Suprapubic skin (tissue), 4 donors: ENCODE measurements at regions not wholly inside any gene's neighbourhood (a gene's known extent, or its start where the extent isn't known, plus 50 kb on each side); places are given as distances from the start of the nearest gene placed in this dataset.
"Not testable (repeated sequence)": the region's sequence is repeated elsewhere in the genome, so short reads cannot be mapped to it uniquely, and the experiment has no call there.

Experiments
- DNase-seq, 2 donors: peaks; one replicate each; pipeline ENCODE4 v3.0.0-alpha.2; 2019; ENCODE audit warnings: low spot score in 2 of 2
- H3K27ac ChIP-seq: fragments of 200-600 bp; sonication (generic); one replicate; pipeline ENCODE4 v1.5.1; 2019
- H3K27me3 ChIP-seq: fragments of 200-600 bp; sonication (generic); one replicate; pipeline ENCODE4 v1.5.1; 2019
- H3K36me3 ChIP-seq: fragments of 200-600 bp; sonication (generic); one replicate; pipeline ENCODE4 v1.5.1; 2019
- H3K4me1 ChIP-seq: fragments of 200-600 bp; sonication (generic); one replicate; pipeline ENCODE4 v1.5.1; 2019
- H3K4me3 ChIP-seq: fragments of 200-600 bp; sonication (generic); one replicate; pipeline ENCODE4 v1.5.1; 2019; ENCODE audit warnings: mild to moderate bottlenecking
- H3K9me3 ChIP-seq: fragments of 200-600 bp; sonication (generic); one replicate; pipeline ENCODE4 v1.5.1; 2019
- EP300 ChIP-seq: sonication (generic); formaldehyde crosslinking; IDR thresholded peaks from one replicate; pipeline ENCODE4 v1.6.1; 2017; ENCODE audit warnings: antibody characterized with exemption
- POLR2A ChIP-seq, 2 donors: fragments of 450-650 bp; IDR thresholded peaks; one replicate each; pipeline ENCODE4 v1.6.1; 2017; ENCODE audit warnings: antibody characterized with exemption in 2 of 2, mild to moderate bottlenecking in 2 of 2, moderate library complexity in 2 of 2
- POLR2AphosphoS5 ChIP-seq, 3 donors: sonication (generic); formaldehyde crosslinking; IDR thresholded peaks; one replicate each; pipeline ENCODE4 v1.6.1; 2017; ENCODE audit warnings: antibody characterized with exemption in 3 of 3
- WGBS: methylation state at CpG from one replicate; pipeline ENCODE4 v1.1.5; 2018; 5-methylcytosine and 5-hydroxymethylcytosine counted together
- TF ChIP-seq, protein P1 (sequence below), 2 donors: fragments of 200-600 bp in 1 of 2; fragments of 450-650 bp in 1 of 2; sonication (generic) in 1 of 2; IDR thresholded peaks; one replicate each; pipeline ENCODE4 v1.5.1; 2016 to 2019; ENCODE audit warnings: antibody characterized with exemption in 2 of 2, mild to moderate bottlenecking in 1 of 2, moderate library complexity in 1 of 2

DNA sequence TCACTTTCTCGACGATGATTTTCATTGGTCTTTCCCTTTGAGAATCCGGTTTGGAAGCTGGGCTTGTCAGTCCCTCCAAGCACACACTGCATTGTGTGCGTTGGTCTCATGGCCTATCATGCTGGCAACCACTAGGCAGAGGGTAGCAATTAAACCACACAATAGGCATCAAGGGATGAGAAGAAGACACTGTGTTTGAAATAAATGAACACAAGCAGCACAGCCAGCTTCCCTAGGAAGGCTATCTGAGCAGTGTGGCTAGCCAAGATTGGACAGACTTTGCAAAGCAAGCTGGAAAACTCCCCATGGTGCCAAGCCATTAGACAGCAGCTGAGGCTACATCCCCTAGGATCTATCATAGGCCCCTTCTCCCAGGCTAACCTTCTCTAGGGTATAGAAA is 288.7 kb downstream of the NUF2 start:
- WGBS = 95% methylated on average over 4 of the region's 4 CpGs
- TF ChIP-seq POLR2AphosphoS5 (IDR thresholded peaks at IDR 0.05) = no peak
- TF ChIP-seq EP300 = no peak
- no peak for TF ChIP-seq POLR2A (IDR thresholded peaks at IDR 0.05)
- TF ChIP-seq, protein P1, sequence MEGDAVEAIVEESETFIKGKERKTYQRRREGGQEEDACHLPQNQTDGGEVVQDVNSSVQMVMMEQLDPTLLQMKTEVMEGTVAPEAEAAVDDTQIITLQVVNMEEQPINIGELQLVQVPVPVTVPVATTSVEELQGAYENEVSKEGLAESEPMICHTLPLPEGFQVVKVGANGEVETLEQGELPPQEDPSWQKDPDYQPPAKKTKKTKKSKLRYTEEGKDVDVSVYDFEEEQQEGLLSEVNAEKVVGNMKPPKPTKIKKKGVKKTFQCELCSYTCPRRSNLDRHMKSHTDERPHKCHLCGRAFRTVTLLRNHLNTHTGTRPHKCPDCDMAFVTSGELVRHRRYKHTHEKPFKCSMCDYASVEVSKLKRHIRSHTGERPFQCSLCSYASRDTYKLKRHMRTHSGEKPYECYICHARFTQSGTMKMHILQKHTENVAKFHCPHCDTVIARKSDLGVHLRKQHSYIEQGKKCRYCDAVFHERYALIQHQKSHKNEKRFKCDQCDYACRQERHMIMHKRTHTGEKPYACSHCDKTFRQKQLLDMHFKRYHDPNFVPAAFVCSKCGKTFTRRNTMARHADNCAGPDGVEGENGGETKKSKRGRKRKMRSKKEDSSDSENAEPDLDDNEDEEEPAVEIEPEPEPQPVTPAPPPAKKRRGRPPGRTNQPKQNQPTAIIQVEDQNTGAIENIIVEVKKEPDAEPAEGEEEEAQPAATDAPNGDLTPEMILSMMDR (IDR thresholded peaks at IDR 0.05) = no peak
- Histone ChIP-seq H3K9me3 (no peaks in the 10 kb centered on the region), H3K27ac (no peak overlapping the region), H3K36me3 (no peaks in the 10 kb centered on the region), H3K4me1 (no peaks in the 10 kb centered on the region), H3K4me3 (no peak overlapping the region), H3K27me3 (no peaks in the 10 kb centered on the region)
- no peak for DNase-seq

DNA sequence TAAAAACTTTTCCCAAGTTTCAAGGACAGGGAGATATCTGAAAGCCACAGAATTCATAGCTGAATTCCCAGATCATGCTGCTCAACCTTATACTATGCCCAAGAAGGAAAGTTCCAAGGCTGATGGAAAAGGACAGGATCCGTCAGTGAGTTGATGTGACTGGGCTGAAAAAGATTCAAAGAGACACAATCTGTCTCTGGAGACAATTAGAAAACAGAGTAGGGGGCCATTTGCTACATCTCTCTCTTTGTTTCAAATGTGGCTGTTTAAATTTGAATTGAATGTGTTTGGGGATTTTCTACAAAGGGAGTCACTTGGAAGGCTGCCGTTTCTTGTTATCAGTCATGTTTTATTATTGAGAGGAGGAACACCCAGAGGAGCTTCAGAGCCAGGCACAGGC is 292.6 kb downstream of the NUF2 start:
- DNase-seq = no peak
- TF ChIP-seq POLR2AphosphoS5 (IDR thresholded peaks at IDR 0.05) (no peak), EP300 (no peak), POLR2A (IDR thresholded peaks at IDR 0.05) (no peak)
- TF ChIP-seq, protein P1 (IDR thresholded peaks at IDR 0.05) = no peak

DNA sequence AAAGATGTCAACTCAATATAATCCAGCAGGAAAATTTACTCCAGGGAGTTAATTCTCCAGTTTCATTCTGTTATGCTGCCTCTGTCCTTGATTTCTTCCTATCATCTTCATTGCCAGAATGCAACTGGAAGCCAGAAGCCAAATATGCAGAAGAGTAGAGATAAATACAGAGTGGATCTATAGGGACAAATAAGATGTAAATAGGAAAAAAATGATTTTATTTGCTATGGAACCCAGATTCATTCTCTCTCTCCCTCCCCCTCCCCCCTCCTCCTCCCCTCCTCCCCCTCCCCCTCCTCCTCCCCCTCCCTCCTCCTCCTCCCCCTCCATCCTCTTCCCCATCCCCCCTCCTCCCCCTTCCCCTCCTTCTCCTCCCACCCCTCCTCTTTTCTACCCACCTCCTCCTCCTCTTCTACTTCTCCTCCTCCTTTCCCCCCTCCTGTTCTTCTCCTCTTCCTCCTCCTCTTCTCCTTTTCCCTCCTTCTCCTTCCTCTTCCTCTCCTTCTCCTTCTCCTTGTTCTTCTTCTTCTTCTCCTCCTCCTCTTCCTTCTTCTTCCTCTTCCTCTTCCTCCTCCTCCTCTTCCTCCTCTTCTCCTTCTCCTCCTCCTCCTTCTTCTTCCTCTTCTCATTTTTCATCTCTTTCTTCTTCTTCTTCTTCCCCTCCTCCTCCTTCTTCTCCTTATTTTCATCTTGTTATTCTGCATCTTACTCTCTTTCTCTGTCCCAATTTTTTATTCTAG is 306.4 kb downstream of the NUF2 start:
- no peak for DNase-seq
- Histone ChIP-seq H3K27ac (no peak overlapping the region), H3K4me3 (no peak overlapping the region), H3K9me3 (peaks cover 3% of the 10 kb centered on the region), H3K4me1 (no peaks in the 10 kb centered on the region), H3K36me3 (no peaks in the 10 kb centered on the region), H3K27me3 (no peaks in the 10 kb centered on the region)
- TF ChIP-seq POLR2AphosphoS5 (IDR thresholded peaks at IDR 0.05) (no peak), POLR2A (IDR thresholded peaks at IDR 0.05) (no peak), EP300 (no peak)
- TF ChIP-seq, protein P1 (IDR thresholded peaks at IDR 0.05) = no peak

More for the DNA sequence above, 292.6 kb downstream of the NUF2 start:
- H3K27me3 ChIP-seq = no peaks in the 10 kb centered on the region
- 52% methylated on average over 2 of the region's 2 CpGs for WGBS
- H3K36me3 ChIP-seq = no peaks in the 10 kb centered on the region
- no peak overlapping the region for H3K4me3 ChIP-seq
- H3K27ac ChIP-seq = no peak overlapping the region
- H3K9me3 ChIP-seq = no peaks in the 10 kb centered on the region
- H3K4me1 ChIP-seq = no peaks in the 10 kb centered on the region

DNA sequence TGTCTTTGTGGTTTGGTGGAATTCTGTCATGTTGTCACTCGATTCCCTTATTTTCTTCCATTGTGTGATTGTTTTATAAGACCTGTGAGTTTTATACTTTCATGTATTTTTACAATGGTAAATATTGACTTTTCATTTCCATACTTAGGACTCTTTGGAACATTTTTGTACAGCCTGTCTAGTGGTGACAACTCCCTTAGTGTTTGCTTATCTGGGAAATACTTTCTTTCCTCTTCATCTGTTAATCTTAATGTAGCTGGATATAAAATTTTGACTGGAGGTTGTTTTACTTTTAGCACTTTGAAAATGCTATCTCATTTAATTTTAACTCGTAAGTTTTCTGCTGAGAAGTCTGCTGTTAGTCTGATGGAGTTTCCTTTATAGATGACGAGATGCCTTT is 310.5 kb downstream of the NUF2 start:
- 88% methylated on average over 3 of the region's 3 CpGs for WGBS
- peaks cover 9% of the 10 kb centered on the region for H3K9me3 ChIP-seq
- H3K36me3 ChIP-seq = no peaks in the 10 kb centered on the region
- H3K27me3 ChIP-seq = no peaks in the 10 kb centered on the region
- H3K4me3 ChIP-seq = no peak overlapping the region
- H3K27ac ChIP-seq = no peak overlapping the region
- TF ChIP-seq EP300 = no peak
- TF ChIP-seq POLR2A (IDR thresholded peaks at IDR 0.05) = no peak
- no peak for TF ChIP-seq POLR2AphosphoS5 (IDR thresholded peaks at IDR 0.05)
- TF ChIP-seq, protein P1 (IDR thresholded peaks at IDR 0.05) = no peak
- no peaks in the 10 kb centered on the region for H3K4me1 ChIP-seq
- DNase-seq = no peak

DNA sequence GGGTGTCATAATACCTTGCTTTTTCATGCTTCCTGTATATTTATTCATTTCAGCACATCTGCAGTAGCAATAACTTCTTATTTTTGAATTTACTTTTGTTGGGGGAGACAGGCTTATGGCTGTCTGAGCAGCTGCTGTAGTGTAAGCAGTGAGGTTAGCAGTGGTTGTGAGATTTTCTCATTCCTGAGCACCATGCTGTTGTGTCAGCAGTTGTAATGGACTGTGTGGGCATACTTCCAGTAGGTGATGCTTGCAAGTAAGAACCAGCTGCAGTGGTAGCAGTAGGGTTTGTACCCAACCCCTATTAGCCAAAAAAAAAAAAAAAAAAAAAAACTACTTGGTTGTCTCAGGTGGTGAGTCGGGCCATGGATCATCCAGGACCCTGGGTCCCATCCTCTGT is 311.6 kb downstream of the NUF2 start:
- 100% methylated on average over 1 of the region's 1 CpG for WGBS
- Histone ChIP-seq H3K36me3 (no peaks in the 10 kb centered on the region), H3K4me3 (no peak overlapping the region), H3K9me3 (peaks cover 9% of the 10 kb centered on the region), H3K4me1 (no peaks in the 10 kb centered on the region), H3K27ac (no peak overlapping the region), H3K27me3 (no peaks in the 10 kb centered on the region)
- TF ChIP-seq EP300 (no peak), POLR2AphosphoS5 (IDR thresholded peaks at IDR 0.05) (no peak), POLR2A (IDR thresholded peaks at IDR 0.05) (no peak)
- TF ChIP-seq, protein P1 (IDR thresholded peaks at IDR 0.05) = no peak
- DNase-seq = no peak

DNA sequence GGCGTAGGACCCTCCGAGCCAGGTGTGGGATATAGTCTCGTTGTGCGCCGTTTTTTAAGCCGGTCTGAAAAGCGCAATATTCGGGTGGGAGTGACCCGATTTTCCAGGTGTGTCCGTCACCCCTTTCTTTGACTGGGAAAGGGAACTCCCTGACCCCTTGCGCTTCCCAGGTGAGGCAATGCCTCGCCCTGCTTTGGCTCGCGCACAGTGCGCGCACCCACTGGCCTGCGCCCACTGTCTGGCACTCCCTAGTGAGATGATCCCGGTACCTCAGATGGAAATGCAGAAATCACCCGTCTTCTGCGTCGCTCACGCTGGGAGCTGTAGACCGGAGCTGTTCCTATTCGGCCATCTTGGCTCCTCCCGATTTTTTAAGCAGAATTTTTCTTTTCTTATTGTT is 323.9 kb downstream of the NUF2 start:
- not testable (repeated sequence) for H3K4me3 ChIP-seq, H3K4me1 ChIP-seq, H3K9me3 ChIP-seq, H3K27ac ChIP-seq, DNase-seq, H3K36me3 ChIP-seq, H3K27me3 ChIP-seq
- WGBS = 94% methylated on average over 23 of the region's 25 CpGs
